HTR-8/SVneo (cell line): ENCODE measurements at regions not wholly inside any gene's neighbourhood (a gene's known extent, or its start where the extent isn't known, plus 50 kb on each side); places are given as distances from the start of the nearest gene placed in this dataset.

Source experiments
- DNase-seq: peaks from one replicate; pipeline ENCODE4 v3.0.0; 2011; ENCODE audit warnings: low spot score, mixed read lengths; ENCODE audit not compliant: insufficient read length
- FAIRE-seq: peaks from 2 replicates; lab custom pipeline; 2011; peaks lifted over from hg19 to GRCh38; lab: Jason Lieb, UNC

GRCh38 chr14:97581016-97581415 lies 783.8 kb downstream of the VRK1 start:
- FAIRE-seq (no peak), DNase-seq (no peak)

GRCh38 chr14:97582022-97582421 lies 784.8 kb downstream of the VRK1 start:
- FAIRE-seq, result no peak

DNA sequence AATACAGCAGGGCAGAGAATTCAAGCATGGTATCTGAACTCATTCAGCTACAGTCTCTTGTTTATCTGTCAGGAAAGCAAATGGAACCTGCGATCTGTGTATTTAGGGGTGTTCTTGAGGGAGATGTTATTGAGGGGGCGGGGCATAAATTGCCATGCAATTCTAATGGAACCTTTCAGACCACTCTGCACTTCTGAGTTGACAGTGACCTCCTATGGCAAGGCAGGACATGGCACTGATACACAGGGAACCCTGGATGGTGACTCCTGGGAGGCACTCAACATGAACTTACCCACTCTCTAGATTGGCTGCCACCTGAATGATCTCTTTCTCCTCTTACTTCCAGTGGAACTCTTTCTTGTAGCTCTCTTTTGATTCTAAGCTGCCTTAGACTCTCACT lies 787.3 kb downstream of the VRK1 start:
- DNase-seq, result no peak
- no peak for FAIRE-seq

More at GRCh38 chr14:97582022-97582421, 784.8 kb downstream of the VRK1 start:
- no peak for DNase-seq

DNA sequence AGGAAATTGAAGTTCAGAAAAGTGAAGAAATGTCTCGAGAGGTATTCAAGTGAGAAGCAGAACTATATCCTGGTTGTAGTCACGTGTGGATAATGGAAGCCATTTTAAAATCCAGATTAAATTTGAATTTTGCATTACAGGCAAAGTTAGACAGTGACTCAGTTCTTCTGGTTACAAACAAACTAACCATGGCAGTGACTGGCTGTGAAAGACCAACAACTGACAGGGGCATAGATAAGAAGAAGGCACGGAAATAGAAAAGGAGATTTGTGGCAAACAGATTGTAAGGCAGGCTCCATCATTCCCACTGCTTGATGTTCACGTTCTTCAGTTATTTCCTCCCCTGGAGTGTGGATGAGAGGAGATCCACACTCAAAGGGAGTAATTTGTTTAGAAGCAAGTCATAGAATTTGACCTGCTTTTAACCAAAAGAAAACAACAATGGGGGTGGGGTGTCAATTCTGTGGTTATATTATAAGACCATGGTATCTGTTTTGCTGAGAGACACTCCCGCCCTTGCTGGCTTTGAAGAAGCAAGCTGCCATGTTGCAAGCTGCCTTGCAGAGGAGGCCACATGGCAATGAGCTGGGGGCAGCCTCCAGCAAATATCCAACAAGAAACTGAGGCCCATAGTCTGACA lies 795.3 kb downstream of the VRK1 start:
- no peak for FAIRE-seq

DNA sequence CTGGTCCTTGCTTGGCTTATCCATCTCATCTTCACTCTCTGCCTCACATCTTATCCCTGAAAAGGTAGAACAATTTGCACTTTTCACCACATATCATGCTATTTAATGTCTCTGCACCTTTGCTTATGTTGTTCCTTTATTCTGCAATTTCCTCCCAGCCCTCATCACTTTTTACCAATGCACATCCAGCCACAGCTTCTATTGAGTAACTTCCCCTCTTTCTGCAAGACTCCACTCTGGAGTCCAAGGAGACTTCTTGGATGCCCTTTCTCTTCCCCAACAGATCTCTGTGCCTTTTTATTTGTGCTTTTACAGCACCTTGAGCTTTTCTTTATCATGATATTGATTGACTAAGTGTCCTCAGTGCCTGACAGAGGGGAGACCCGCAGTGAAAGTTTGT lies 797.1 kb downstream of the VRK1 start:
- DNase-seq, result no peak
- FAIRE-seq, result no peak

More for the DNA sequence above, 795.3 kb downstream of the VRK1 start:
- DNase-seq, result no peak

GRCh38 chr14:97602438-97603117 lies 805.4 kb downstream of the VRK1 start:
- FAIRE-seq (no peak), DNase-seq (no peak)

GRCh38 chr14:97603201-97603600 lies 806.0 kb downstream of the VRK1 start:
- FAIRE-seq (no peak), DNase-seq (no peak)

- FAIRE-seq (no peak), DNase-seq (no peak)
Measured at GRCh38 chr14:97604731-97605130, 807.5 kb downstream of the VRK1 start.

DNA sequence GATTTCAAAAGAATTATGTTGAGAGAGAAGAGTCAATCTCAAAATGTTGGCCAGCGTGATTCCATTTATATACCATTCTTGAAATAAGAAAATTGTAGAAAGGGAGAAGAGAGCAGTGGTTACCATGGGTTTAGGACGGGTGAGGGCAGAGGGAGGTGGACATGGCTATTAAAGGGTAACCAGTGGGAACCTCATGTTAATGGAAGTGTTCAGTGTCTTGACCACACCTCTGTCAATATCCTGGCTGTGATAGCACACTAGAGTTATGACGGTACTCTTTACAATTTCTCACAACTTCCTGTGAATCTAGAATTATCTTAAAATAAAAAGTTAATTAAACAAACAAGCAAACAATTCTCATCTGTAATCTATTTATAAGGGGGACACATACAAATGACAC lies 821.2 kb downstream of the VRK1 start:
- DNase-seq, result no peak
- FAIRE-seq, result no peak

- FAIRE-seq (no peak), DNase-seq (no peak)
Measured at GRCh38 chr14:97618917-97619690, 821.9 kb downstream of the VRK1 start.

DNA sequence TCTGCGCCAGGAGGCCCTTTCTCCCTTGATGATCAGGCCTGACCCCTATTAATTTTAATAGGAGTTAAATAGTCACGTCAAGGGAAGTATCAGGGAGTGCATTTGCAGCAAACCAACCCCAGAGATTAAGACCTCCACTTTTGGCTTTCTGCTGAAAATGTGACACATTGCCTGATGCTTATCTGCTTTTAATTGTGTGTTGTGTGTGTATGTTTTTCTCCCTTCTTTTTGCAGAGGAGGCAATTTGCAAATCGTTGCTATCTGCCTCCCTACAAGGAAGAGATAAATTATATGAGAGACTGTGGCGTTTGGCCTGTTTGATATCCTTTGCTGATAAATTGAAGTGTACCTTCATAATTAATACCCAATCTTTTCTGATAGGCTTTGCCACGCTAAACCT lies 822.9 kb downstream of the VRK1 start:
- DNase-seq (no peak), FAIRE-seq (no peak)

DNA sequence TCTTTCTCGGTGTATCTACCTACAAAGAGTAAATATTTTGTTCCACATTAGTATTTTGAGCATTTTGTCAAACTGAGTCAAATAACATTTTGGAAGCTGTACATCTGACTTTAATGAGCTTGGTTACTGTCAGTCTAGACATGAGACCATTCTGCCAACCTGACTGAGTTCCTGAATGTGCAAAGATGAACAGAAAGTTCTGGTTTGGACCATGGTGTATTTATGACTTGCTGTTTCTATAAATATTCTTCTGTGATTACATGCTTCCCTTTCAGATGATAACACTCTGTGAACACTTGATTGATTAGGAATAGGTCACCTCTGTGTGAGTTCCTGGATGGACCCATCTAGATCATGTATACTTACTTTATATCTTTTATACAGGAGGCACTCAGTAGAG lies 827.8 kb downstream of the VRK1 start:
- DNase-seq (no peak), FAIRE-seq (no peak)

DNA sequence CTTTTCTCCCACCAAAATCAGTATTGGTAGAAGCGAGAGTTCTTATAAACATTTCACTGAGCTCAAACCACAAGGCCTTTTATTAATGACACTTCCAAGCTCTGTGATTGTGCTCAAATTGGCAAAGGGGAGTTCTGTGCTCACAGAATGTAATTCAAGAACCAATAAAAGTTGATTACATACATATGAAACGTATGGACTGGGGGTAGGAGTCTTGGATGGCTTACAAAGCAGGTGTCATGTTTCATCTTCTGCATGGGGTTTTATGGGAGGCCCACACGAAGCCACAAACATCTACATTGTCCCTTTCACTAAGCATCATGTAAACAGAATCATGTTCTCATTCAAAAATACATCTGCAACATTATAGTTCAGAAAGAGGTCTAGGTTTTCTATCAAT lies 828.3 kb downstream of the VRK1 start:
- DNase-seq, result no peak
- no peak for FAIRE-seq

- DNase-seq (no peak), FAIRE-seq (no peak)
Measured at GRCh38 chr14:97626088-97626487, 828.9 kb downstream of the VRK1 start.

- no peak for DNase-seq
- FAIRE-seq, result no peak
Measured at GRCh38 chr14:97630249-97630648, 833.1 kb downstream of the VRK1 start.

- FAIRE-seq (no peak), DNase-seq (no peak)
Measured at GRCh38 chr14:97633131-97633738, 836.1 kb downstream of the VRK1 start.

- DNase-seq (no peak), FAIRE-seq (no peak)
Measured at GRCh38 chr14:97634751-97635150, 837.6 kb downstream of the VRK1 start.

DNA sequence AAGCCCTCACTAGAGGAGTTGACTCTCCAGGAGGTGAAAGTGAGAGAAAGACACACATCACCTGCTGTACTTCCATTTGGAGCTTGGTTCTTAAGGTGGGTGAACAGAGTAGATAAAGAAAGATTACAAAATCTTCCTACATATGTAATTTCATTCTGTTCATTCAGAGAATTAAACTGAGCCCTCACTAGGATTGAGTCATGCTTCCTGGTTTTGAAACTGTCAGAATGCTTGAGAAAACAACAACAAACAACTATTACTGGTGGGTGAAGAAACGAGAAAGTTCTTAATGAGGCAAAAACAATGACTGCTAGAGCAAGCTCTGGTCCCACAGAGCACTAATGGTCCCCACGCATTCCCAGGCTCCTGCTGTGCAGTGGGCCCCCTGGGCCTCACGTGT lies 841.7 kb downstream of the VRK1 start:
- FAIRE-seq (no peak), DNase-seq (no peak)

DNA sequence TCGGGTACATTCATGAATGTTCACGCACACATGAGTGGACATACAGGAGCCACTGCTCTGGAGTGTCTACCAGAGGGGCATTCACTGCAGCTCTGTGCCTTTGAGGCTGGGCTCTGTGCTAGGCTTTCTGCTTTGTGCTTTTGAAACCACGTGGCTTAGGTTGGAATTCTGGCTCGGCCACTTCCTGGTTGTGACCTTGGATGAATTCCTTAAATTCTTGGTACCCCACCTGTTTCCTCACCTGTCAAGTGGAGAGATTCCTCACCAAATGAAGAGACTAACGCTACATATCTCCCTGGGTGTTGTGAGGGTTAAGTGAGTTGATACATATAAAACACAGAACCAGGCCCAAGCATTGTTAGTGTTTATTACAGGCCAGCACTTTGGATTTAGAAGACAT lies 842.8 kb downstream of the VRK1 start:
- FAIRE-seq, result no peak

GRCh38 chr14:97641827-97642226 lies 844.6 kb downstream of the VRK1 start:
- FAIRE-seq (no peak), DNase-seq (no peak)

More for the DNA sequence above, 842.8 kb downstream of the VRK1 start:
- DNase-seq, result no peak

DNA sequence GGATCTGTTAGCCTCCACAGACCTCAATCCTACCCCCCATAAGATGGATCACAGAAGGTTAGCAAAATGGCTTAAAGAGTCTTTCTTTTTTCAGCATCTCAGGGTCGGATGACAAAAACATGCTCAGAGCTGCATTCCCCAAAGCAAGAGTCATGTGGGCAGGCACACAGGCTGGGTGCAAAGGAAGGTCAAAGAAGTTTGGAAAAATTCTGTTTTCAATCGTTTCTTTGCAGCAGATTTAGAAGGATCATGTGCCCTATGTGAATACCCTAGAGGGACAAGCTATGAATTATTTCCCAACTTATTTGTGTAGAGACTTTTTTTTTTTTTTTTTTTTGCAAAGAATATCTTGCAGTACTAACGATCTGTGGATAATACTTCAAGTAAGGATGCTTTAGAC lies 845.4 kb downstream of the VRK1 start:
- DNase-seq (no peak), FAIRE-seq (no peak)
